ENCODE measurements at regions not wholly inside any gene's neighbourhood (a gene's known extent, or its start where the extent isn't known, plus 50 kb on each side); places are given as distances from the start of the nearest gene placed in this dataset.
"Not testable (repeated sequence)": the region's sequence is repeated elsewhere in the genome, so short reads cannot be mapped to it uniquely, and the experiment has no call there.

GRCh38 chr11:27241311-27242122 is 121.5 kb downstream of the CCDC34 start:
- no peak for DNase-seq

DNA sequence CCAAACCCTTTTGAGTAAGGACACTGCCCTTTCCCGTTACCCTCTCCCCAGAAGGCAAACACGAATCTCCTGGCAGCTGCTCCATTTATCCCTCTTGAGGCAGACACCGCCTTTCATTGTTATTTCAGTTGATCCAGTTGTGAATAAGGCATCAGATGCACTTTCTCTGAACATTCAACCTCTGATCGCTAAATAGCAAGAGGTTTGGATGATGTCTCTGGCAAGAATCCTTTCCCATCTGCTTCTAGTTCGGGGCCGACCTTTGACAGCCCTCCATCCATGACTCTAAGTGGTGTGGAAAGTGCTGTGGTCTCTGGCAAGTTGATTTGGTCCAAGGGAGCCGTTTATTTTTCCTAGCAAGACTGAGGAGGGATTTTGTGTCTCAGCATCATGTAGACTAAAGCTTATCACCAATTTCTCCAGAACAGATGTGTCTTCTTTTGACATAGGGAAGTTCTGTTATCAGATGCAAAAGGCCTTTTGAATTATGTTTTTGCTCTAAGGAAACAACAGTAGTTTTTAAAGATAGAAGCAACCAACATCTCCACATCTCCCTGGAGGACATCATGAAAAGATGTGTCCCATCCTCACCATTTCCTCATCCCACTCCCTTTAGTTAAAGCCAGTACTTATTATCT is 123.6 kb downstream of the CCDC34 start:
- DNase-seq = no peak

DNA sequence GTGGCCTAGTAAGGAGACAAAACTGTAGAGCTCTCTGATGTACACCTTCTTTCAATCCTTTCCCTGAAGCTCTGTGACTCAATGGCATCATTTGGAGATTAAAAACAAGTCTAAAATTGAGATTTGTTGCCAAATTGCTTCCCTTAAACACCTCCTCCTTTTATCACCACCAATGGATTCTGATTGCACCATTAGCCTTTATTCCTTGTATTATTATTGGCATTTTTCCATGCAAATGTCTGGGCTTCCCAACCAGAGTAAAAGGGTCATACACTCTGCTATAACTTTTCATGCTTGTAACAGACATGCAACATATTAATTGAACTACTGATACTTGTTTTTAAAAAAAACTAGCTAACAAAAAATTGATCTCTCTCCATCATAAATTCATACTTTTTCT is 124.2 kb downstream of the CCDC34 start:
- no peak for DNase-seq

- no peak for DNase-seq
Measured at GRCh38 chr11:27237643-27238042, 125.4 kb downstream of the CCDC34 start.

DNA sequence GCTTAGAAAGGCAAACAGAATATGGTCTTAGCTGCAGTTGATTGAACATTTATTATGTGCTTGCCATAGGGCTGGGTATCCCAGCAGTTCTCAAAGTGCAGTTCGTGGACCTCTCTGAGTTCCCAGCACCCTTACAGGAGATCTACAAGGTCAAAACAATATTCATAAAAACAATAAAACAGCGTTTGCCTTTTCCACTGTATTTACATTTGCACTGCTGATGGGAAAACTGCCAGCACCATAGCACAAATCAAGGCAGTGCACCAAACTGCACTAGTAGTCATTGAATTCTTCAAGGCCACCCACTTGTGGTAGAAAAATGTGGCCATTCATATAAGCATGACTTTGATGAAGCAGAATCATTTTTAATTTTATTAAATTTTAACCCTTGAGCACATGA is 128.1 kb downstream of the CCDC34 start:
- no peak for DNase-seq

- DNase-seq = no peak
Measured at GRCh38 chr11:27234043-27234668, 128.9 kb downstream of the CCDC34 start.

- DNase-seq = no peak
Measured at GRCh38 chr11:27233654-27234042, 129.4 kb downstream of the CCDC34 start.

DNA sequence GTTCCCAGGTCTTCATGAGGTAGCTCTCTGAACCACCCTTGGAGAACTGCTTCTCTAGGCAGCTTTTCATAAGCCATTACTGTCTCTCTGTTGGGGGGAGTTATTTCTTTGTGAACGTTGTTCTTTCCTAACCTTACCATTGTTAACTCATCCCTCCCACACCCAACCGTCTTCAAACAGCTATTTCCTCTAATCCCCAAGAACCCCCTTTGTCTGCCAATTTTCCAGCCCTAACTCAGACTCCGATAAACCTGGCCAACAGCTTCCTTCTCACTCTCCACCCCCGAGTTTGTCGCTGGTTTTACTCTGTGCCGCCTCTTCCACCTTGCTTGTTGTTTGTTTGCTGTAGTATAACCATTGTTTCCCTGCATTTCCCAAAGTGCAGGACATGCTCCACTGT is 131.5 kb downstream of the CCDC34 start:
- DNase-seq = no peak

GRCh38 chr11:27230192-27230572 is 132.8 kb downstream of the CCDC34 start:
- no peak for DNase-seq

DNA sequence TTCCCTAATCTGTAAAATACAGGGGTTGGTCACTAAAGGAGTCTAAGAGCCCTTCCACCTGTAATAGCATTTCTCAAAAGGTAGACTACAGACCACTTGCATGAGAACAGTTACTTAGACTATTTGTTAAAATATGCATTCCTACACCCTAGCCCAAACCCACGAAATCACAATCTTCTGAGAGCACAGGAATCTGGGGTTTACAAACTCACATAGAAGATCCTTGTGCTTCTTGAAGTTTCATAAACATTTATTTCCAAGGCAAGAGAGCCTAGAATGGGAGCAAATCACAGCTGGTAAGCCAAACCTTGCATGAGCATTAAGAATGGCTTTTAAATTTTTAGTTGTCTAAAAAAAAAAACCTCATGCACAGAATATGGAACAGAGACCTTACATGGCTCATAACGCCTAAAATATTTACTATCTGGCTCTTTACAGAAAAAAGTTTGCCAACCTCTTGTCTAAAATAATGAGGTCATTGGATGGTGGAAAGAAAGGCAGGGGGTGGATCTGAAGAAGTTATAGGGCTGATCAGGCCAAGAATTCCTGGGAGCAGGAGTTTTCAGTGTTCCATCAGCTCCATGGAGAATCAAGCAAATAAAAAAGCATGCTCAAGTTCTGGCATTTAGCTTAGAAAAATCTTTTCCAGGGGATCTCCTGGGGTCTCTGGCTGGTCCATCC is 133.4 kb downstream of the CCDC34 start:
- DNase-seq = no peak

- DNase-seq = no peak
Measured at GRCh38 chr11:27228906-27229290, 134.1 kb downstream of the CCDC34 start.

DNA sequence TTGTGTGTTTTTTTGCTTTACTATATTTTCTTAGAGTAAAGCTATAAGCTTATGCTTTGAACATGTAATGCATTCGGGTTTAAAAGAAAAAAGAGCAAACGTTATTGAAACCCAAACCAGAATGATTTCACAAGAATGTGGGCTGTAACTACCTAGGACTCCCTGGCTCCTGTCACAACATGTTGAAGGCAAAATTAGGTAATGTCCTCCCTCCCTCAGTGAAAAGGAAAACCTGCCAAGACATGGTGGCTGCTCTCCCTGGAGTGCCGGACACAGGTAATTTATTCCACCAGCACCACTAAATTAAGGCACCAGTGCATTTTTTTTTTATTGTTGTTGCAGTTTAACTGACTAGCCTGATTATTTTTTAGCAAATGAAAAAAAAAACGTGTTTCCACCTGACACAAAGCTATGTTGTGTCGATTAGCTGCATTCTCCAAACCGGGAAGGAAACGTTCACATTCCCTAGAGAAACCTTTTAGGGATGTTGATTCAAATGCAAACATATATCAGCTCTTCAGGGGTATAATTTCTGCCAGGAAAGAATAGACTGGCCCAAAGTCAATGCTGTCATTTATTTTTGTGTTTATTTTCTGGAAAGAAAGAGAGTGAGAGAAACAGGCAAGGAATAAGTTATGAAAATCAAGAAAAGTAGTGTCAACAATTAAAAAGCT is 134.6 kb downstream of the CCDC34 start:
- DNase-seq = no peak

DNA sequence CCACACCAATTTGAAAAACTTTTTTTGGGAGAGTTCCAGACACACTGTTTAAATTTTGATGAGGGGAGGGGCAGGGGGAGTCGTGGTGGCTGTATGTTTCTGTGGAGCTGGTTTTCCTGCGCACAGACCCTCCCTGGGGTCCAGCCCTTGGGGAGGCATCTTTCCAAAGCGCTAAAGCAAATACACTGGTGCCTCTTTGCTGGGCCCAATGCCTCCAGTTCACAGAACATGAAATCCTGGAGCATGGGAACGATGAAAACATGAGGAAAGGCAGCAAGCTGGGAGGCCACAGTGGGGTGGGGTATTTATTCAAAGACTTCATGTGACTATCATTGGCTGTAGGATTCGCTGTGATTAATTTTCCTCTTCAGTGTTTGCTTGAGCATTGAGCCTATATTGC is 135.3 kb downstream of the CCDC34 start:
- no peak for DNase-seq

DNA sequence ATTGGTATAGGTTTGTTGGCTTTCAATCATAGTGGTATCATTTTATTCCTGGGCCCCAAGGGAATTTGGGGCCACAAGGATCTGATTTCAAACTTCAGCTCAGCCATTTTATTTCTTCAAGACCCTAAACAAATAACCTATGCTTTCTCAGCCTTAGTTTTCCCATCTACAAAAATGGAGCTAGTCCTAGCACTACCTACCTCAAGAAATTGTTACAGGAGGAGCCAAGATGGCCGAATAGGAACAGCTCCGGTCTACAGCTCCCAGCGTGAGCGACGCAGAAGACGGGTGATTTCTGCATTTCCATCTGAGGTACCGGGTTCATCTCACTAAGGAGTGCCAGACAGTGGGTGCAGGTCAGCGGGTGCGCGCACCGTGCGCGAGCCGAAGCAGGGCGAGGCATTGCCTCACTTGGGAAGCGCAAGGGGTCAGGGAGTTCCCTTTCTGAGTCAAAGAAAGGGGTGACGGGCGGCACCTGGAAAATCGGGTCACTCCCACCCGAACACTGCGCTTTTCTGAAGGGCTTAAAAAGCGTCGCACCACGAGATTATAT is 143.5 kb downstream of the CCDC34 start:
- DNase-seq = not testable (repeated sequence)

DNA sequence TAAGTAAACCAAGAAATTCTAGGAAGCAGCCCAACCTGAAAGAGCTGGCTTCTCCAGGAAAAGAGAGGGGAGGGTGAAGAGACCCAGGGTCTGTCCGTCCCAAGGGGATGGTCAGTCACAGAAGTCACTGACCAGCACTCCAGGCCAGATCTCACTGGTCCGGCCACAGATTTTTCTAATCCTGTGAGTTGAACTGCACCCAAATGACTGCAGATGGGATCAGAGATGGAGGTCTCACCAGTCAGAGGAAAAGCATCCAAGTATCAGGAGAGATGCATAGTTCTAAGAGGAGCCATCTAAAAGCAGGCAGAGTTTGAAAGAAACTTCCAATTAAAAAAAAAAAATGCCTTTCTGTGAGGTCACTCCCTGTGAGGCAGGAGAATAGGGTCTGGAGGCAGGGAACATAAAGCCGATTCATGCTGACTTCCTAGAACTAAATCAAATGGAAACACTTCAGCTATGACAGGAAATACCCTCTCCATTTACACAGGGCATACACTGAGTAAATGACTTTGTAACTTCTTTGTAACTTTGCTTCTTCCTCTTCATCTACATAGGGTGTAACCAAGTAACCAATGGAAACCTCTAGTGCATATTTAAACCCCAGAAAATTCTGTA is 144.5 kb downstream of the CCDC34 start:
- no peak for DNase-seq

GRCh38 chr11:27217948-27218420 is 145.0 kb downstream of the CCDC34 start:
- DNase-seq = no peak

DNA sequence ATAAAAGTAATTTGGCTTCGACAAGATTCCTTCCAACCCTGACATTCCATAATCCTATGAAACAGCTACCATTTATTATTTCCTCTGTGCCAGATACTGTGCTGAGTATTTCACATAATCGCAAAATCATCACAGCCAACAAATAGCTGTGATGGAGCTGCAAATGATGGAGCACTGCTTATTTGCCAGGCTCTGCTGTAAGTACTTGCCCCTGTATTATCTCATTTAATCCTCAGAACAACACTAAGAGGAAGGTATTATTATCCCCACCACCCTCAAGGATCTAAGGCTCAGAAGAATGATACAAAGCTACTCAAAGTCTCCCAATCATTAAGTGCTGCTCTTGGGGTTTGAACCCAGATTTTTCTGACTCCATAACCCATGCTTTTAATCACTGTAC is 145.5 kb downstream of the CCDC34 start:
- no peak for DNase-seq

GRCh38 chr11:27216270-27217149 is 146.5 kb downstream of the CCDC34 start:
- DNase-seq = no peak

DNA sequence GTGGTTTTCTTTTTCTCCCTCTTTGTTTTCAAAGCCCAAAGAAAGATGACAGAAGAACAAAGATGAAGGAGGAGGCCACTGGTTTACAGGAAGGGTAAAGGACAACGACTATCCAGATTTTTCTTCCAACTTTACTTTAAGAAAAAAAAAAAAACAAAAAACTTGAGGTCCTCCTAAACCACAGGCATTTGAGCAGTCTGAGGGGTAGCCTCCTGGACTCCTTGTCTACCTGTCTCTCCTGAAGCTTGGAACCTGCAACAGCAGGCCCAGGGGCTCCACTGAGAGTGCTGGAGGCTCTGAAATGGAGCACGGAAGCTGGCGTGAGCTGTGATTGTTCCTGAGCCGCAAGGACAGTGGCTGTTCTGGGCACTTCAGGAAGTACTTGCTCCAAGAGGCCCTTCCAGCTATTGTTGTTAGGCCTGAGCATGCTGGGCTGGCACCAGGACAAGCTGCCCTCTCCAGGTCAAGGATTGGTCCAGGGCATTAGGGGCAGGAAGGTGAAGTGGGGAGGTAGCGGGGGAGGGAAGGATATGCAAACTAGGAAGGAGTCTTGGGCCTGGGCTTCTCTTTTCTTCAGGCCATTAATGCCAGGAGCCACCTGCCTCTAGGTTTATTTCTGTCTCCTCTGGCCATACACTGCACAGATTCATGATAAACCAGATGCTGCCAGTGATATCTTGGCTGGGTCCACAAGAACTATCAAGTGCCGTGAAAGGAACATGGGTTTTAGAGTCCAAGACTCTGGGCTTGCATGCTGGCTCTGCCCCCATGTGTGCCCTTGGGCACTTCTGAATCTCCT is 147.3 kb downstream of the CCDC34 start:
- DNase-seq = no peak

GRCh38 chr11:27214713-27215112 is 148.3 kb downstream of the CCDC34 start:
- no peak for DNase-seq
